ENCODE measurements at regions not wholly inside any gene's neighbourhood (a gene's known extent, or its start where the extent isn't known, plus 50 kb on each side); places are given as distances from the start of the nearest gene placed in this dataset.

DNA sequence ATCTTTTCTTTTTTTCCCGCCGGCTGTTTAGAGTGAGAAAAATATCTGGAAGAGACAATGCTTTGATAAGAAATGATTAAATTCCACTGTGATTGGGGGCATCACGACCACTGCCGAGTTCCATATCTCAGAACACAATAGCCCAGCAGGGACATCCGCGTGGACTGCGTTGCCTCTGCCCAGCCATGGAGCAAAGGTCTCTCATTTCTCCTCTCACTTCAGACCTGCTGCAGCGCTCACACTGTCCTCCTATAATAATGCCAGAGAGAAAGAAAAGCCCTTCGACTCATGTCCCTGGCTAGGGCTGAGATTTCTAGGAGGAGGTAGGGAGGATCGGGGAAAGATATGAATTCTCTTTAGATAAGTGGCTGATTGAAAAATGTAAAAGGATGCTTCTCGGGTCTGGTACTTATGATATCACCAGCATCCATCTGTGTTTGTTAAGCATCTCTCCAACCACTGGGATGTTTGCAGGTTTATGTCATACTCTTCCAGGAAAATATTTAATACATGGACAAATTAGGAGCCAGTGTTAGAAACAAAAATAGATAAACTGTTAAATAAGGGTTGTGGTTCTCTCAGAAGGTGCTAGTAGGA, 472.9 kb upstream of the AKR1E2 start:
- TF ChIP-seq FOXM1 (IDR thresholded peaks at IDR 0.05; ENCODE audit: borderline replicate concordance, low read depth) (no peak), TCF12 (IDR thresholded peaks at IDR 0.05; ENCODE audit: low read depth) (no peak), CEBPB (IDR thresholded peaks at IDR 0.05) (no peak), TAF1 (IDR thresholded peaks at IDR 0.05; ENCODE audit: low read depth) (no peak), CREB1 (IDR thresholded peaks at IDR 0.05; ENCODE audit: low read depth) (no peak), USF1 (IDR thresholded peaks at IDR 0.05) (no peak), RAD21 (IDR thresholded peaks at IDR 0.05; ENCODE audit: low read depth) (no peak), YY1 (IDR thresholded peaks at IDR 0.05; ENCODE audit: low read depth) (no peak), EGR1 (IDR thresholded peaks at IDR 0.05) (no peak), NFIC (IDR thresholded peaks at IDR 0.05) (no peak), EP300 (IDR thresholded peaks at IDR 0.05; ENCODE audit: borderline replicate concordance) (no peak)
- TF ChIP-seq, protein P1, sequence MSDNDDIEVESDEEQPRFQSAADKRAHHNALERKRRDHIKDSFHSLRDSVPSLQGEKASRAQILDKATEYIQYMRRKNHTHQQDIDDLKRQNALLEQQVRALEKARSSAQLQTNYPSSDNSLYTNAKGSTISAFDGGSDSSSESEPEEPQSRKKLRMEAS (IDR thresholded peaks at IDR 0.05) = no peak

Measured in Ishikawa (cell line).